Uterus (tissue), 3 donors: ENCODE measurements at regions not wholly inside any gene's neighbourhood (a gene's known extent, or its start where the extent isn't known, plus 50 kb on each side); places are given as distances from the start of the nearest gene placed in this dataset.
A peak's percentile ranks its signal among the peaks of the same experiment; 100 is the strongest.

ENCODE experiments used
- DNase-seq, 2 donors: peaks; one replicate each; pipeline ENCODE4 v3.0.0-alpha.2; 2019 to 2020
- H3K27ac ChIP-seq, 2 donors: fragments of 200-600 bp; sonication (generic); 1 replicate in 1 of 2; 2 replicates in 1 of 2; pipeline ENCODE4 v1.5.1; 2016 to 2018
- H3K27me3 ChIP-seq, 2 donors: fragments of 200-600 bp; sonication (generic); one replicate each; pipeline ENCODE4 v1.5.1; 2018 to 2019; ENCODE audit warnings: control low read depth in 1 of 2
- H3K36me3 ChIP-seq, 2 donors: fragments of 200-600 bp; sonication (generic); one replicate each; pipeline ENCODE4 v1.5.1; 2019; ENCODE audit warnings: control low read depth in 1 of 2
- H3K4me1 ChIP-seq, 2 donors: fragments of 200-600 bp; sonication (generic); one replicate each; pipeline ENCODE4 v1.5.1; 2018 to 2019; ENCODE audit warnings: control low read depth in 1 of 2
- H3K4me3 ChIP-seq, 2 donors: fragments of 200-600 bp; sonication (generic); 1 replicate in 1 of 2; 2 replicates in 1 of 2; pipeline ENCODE4 v1.5.1; 2018 to 2019; ENCODE audit warnings: mild to moderate bottlenecking in 1 of 2
- H3K9me3 ChIP-seq, 2 donors: fragments of 200-600 bp; sonication (generic); one replicate each; pipeline ENCODE4 v1.5.1; 2019; ENCODE audit warnings: control low read depth in 1 of 2
- CTCF ChIP-seq, 4 experiments: fragments of 200-600 bp in 2 of 4; fragments of 450-650 bp in 2 of 4; sonication (generic) in 2 of 4; IDR thresholded peaks; one replicate each; pipeline ENCODE4 v1.5.1; 2016 to 2019; ENCODE audit warnings: antibody characterized with exemption in 4 of 4, mild to moderate bottlenecking in 2 of 4, moderate library complexity in 1 of 4
- POLR2A ChIP-seq, 2 donors: fragments of 450-650 bp; IDR thresholded peaks; one replicate each; pipeline ENCODE4 v1.6.1; 2016; ENCODE audit warnings: antibody characterized with exemption in 2 of 2, mild to moderate bottlenecking in 1 of 2, moderate library complexity in 1 of 2
- intact Hi-C: fragments of 100-400 bp; cut with DNase I; formaldehyde crosslinking; loops from one replicate; pipeline ENCODE4 v1.15.1; 2023; ENCODE audit warnings: low total_unique reads
- donor health status: DM: yes; HTN: yes; CAD: no.

- Histone ChIP-seq H3K9me3 (no peaks in the 10 kb centered on the region), H3K36me3 (no peaks in the 10 kb centered on the region), H3K27me3 (no peaks in the 10 kb centered on the region), H3K4me1 (no peaks in the 10 kb centered on the region), H3K4me3 (no peak overlapping the region), H3K27ac (peak overlapping the region; percentile 41 to 57)
- intact Hi-C loops = no loop called here
- TF ChIP-seq POLR2A (IDR thresholded peaks at IDR 0.05) (no peak), CTCF (IDR thresholded peaks at IDR 0.05) (no peak)
- no peak for DNase-seq
These were observed 179.1 kb downstream of the DUSP10 start for GRCh38 chr1:221562542-221563475.

GRCh38 chr1:221563476-221563921 lies 178.4 kb downstream of the DUSP10 start:
- Histone ChIP-seq H3K9me3 (no peaks in the 10 kb centered on the region), H3K27ac (peak overlapping the region; percentile 41 to 57), H3K36me3 (no peaks in the 10 kb centered on the region), H3K4me3 (no peak overlapping the region), H3K27me3 (no peaks in the 10 kb centered on the region), H3K4me1 (no peaks in the 10 kb centered on the region)
- DNase-seq = peak; percentile 30 to 58
- TF ChIP-seq POLR2A (IDR thresholded peaks at IDR 0.05) (no peak), CTCF (IDR thresholded peaks at IDR 0.05) (no peak)
- intact Hi-C loops = no loop called here

GRCh38 chr1:221564891-221565290 lies 177.0 kb downstream of the DUSP10 start:
- Histone ChIP-seq H3K4me1 (no peaks in the 10 kb centered on the region), H3K4me3 (no peak overlapping the region), H3K9me3 (no peaks in the 10 kb centered on the region), H3K27ac (no peak overlapping the region), H3K27me3 (no peaks in the 10 kb centered on the region), H3K36me3 (no peaks in the 10 kb centered on the region)
- no peak for DNase-seq
- intact Hi-C loops = no loop called here
- no peak for TF ChIP-seq CTCF (IDR thresholded peaks at IDR 0.05)
- no peak for TF ChIP-seq POLR2A (IDR thresholded peaks at IDR 0.05)

- no peak for TF ChIP-seq CTCF (IDR thresholded peaks at IDR 0.05)
- no peak for TF ChIP-seq POLR2A (IDR thresholded peaks at IDR 0.05)
- Histone ChIP-seq H3K27me3 (no peaks in the 10 kb centered on the region), H3K9me3 (no peaks in the 10 kb centered on the region), H3K4me1 (no peaks in the 10 kb centered on the region), H3K36me3 (no peaks in the 10 kb centered on the region), H3K4me3 (no peak overlapping the region), H3K27ac (no peak overlapping the region)
- no peak for DNase-seq
- intact Hi-C loops = no loop called here
These were observed 176.2 kb downstream of the DUSP10 start for GRCh38 chr1:221565711-221566110.

- Histone ChIP-seq H3K27me3 (no peaks in the 10 kb centered on the region), H3K4me3 (no peak overlapping the region), H3K36me3 (no peaks in the 10 kb centered on the region), H3K4me1 (no peaks in the 10 kb centered on the region), H3K9me3 (no peaks in the 10 kb centered on the region), H3K27ac (no peak overlapping the region)
- no peak for TF ChIP-seq CTCF (IDR thresholded peaks at IDR 0.05)
- no peak for TF ChIP-seq POLR2A (IDR thresholded peaks at IDR 0.05)
- intact Hi-C loops = no loop called here
- DNase-seq = no peak
These were observed 173.9 kb downstream of the DUSP10 start for GRCh38 chr1:221567859-221568507.
